Cerebellar cortex (tissue), 1 donor: ENCODE measurements at regions not wholly inside any gene's neighbourhood (a gene's known extent, or its start where the extent isn't known, plus 50 kb on each side); places are given as distances from the start of the nearest gene placed in this dataset.
A peak's percentile ranks its signal among the peaks of the same experiment; 100 is the strongest.

ENCODE experiments used
- DNase-seq: peaks from one replicate; pipeline ENCODE4 v3.0.0-alpha.2; 2015; ENCODE audit warnings: low spot score

GRCh38 chr5:164027738-164028137 lies 522.3 kb downstream of the MAT2B start:
- DNase-seq = no peak

GRCh38 chr5:164038128-164038783 lies 532.8 kb downstream of the MAT2B start:
- no peak for DNase-seq

- no peak for DNase-seq
These were observed 535.7 kb downstream of the MAT2B start for GRCh38 chr5:164041105-164041504.

- no peak for DNase-seq
These were observed 543.0 kb downstream of the MAT2B start for GRCh38 chr5:164048359-164048926.

- DNase-seq = no peak
These were observed 546.3 kb downstream of the MAT2B start for GRCh38 chr5:164051745-164052144.

GRCh38 chr5:164052536-164053093 lies 547.2 kb downstream of the MAT2B start:
- DNase-seq = peak; percentile 19

GRCh38 chr5:164053123-164053522 lies 547.7 kb downstream of the MAT2B start:
- no peak for DNase-seq

- DNase-seq = no peak
These were observed 549.0 kb downstream of the MAT2B start for GRCh38 chr5:164054461-164054860.

GRCh38 chr5:164057121-164057520 lies 551.7 kb downstream of the MAT2B start:
- DNase-seq = no peak

GRCh38 chr5:164058621-164059020 lies 553.2 kb downstream of the MAT2B start:
- no peak for DNase-seq

GRCh38 chr5:164059471-164059870 lies 554.1 kb downstream of the MAT2B start:
- no peak for DNase-seq

GRCh38 chr5:164060786-164061355 lies 555.5 kb downstream of the MAT2B start:
- DNase-seq = no peak

- DNase-seq = no peak
These were observed 556.9 kb downstream of the MAT2B start for GRCh38 chr5:164062304-164062703.

- no peak for DNase-seq
These were observed 559.8 kb downstream of the MAT2B start for GRCh38 chr5:164065266-164065665.

GRCh38 chr5:164071671-164072070 lies 566.3 kb downstream of the MAT2B start:
- no peak for DNase-seq

GRCh38 chr5:164073081-164073480 lies 567.7 kb downstream of the MAT2B start:
- no peak for DNase-seq

- DNase-seq = no peak
These were observed 571.1 kb downstream of the MAT2B start for GRCh38 chr5:164076556-164076955.

- DNase-seq = no peak
These were observed 584.9 kb downstream of the MAT2B start for GRCh38 chr5:164090358-164090757.

GRCh38 chr5:164091836-164092235 lies 586.4 kb downstream of the MAT2B start:
- DNase-seq = no peak

GRCh38 chr5:164094291-164094690 lies 588.9 kb downstream of the MAT2B start:
- no peak for DNase-seq

- no peak for DNase-seq
These were observed 592.3 kb downstream of the MAT2B start for GRCh38 chr5:164097749-164098148.

- DNase-seq = no peak
These were observed 593.1 kb downstream of the MAT2B start for GRCh38 chr5:164098531-164098930.

GRCh38 chr5:164098979-164099378 lies 593.6 kb downstream of the MAT2B start:
- no peak for DNase-seq
